Upper lobe of left lung (tissue), 4 donors: ENCODE measurements at regions not wholly inside any gene's neighbourhood (a gene's known extent, or its start where the extent isn't known, plus 50 kb on each side); places are given as distances from the start of the nearest gene placed in this dataset.

ENCODE experiments used
- POLR2A ChIP-seq, 4 donors: fragments of 450-650 bp; IDR thresholded peaks; one replicate each; pipeline ENCODE4 v1.5.1; 2016 to 2017; ENCODE audit warnings: antibody characterized with exemption in 4 of 4, mild to moderate bottlenecking in 2 of 4
- TF ChIP-seq, protein P1 (sequence below), 6 experiments: fragments of 450-650 bp in 4 of 6; fragments of 200-600 bp in 2 of 6; sonication (generic) in 2 of 6; IDR thresholded peaks; one replicate each; pipeline ENCODE4 v1.5.1; 2016 to 2019; ENCODE audit warnings: antibody characterized with exemption in 6 of 6

- TF ChIP-seq, protein P1, sequence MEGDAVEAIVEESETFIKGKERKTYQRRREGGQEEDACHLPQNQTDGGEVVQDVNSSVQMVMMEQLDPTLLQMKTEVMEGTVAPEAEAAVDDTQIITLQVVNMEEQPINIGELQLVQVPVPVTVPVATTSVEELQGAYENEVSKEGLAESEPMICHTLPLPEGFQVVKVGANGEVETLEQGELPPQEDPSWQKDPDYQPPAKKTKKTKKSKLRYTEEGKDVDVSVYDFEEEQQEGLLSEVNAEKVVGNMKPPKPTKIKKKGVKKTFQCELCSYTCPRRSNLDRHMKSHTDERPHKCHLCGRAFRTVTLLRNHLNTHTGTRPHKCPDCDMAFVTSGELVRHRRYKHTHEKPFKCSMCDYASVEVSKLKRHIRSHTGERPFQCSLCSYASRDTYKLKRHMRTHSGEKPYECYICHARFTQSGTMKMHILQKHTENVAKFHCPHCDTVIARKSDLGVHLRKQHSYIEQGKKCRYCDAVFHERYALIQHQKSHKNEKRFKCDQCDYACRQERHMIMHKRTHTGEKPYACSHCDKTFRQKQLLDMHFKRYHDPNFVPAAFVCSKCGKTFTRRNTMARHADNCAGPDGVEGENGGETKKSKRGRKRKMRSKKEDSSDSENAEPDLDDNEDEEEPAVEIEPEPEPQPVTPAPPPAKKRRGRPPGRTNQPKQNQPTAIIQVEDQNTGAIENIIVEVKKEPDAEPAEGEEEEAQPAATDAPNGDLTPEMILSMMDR (IDR thresholded peaks at IDR 0.05): no peak
- no peak for TF ChIP-seq POLR2A (IDR thresholded peaks at IDR 0.05)
Measured at GRCh38 chr16:66293207-66293735, 73.2 kb upstream of the CDH5 start.
